ENCODE measurements at regions not wholly inside any gene's neighbourhood (a gene's known extent, or its start where the extent isn't known, plus 50 kb on each side); places are given as distances from the start of the nearest gene placed in this dataset.

GRCh38 chr21:43341378-43342161, 85.4 kb downstream of the SIK1 start:
- TF ChIP-seq CTCF (IDR thresholded peaks at IDR 0.05; ENCODE audit: insufficient read depth, low read length) (no peak), SPI1 (IDR thresholded peaks at IDR 0.05; ENCODE audit: borderline replicate concordance, low read depth) (no peak), REST (IDR thresholded peaks at IDR 0.05; ENCODE audit: insufficient replicate concordance, low read depth) (no peak), GABPA (IDR thresholded peaks at IDR 0.05; ENCODE audit: low read depth) (no peak), POLR2AphosphoS5 (IDR thresholded peaks at IDR 0.05; ENCODE audit: low read depth) (no peak)
